GM12878 (cell line): ENCODE measurements at regions not wholly inside any gene's neighbourhood (a gene's known extent, or its start where the extent isn't known, plus 50 kb on each side); places are given as distances from the start of the nearest gene placed in this dataset.

Experiments
- ATAC-seq: fragments of 200-7000 bp; cut with Tn5 transposase; 3 replicates; pipeline ENCODE4 v1.9.1; 2020; ENCODE audit warnings: mild to moderate bottlenecking, moderate library complexity
- BruUV-seq: library from RNA; stranded (reverse); fragments of 400-500 nt; replicated peaks from 2 replicates; lab custom pipeline; 2021; lab: Mats Ljungman, UMichigan
- CTCF ChIA-PET: fragments of 300-600 bp; sonication (Branson Sonifier 250); formaldehyde crosslinking; extraction: SDS; loops from one replicate; lab custom pipeline; 2021; ENCODE audit warnings: inconsistent platforms; lab: Yijun Ruan, JAX
- POLR2A ChIA-PET: fragments of 350-600 bp; formaldehyde crosslinking; extraction: SDS; loops from one replicate; lab custom pipeline; 2021; ENCODE audit warnings: inconsistent platforms; lab: Charles Lee
- RAD21 ChIA-PET: fragments of 300-600 bp; sonication (Branson Sonifier 250); formaldehyde crosslinking; loops from one replicate; lab custom pipeline; 2023; ENCODE audit warnings: antibody characterized with exemption; ENCODE audit not compliant: unreplicated experiment; lab: Charles Lee
- SMC1A ChIA-PET: fragments of 300-600 bp; sonication (Branson Sonifier 250); formaldehyde crosslinking; loops from one replicate; lab custom pipeline; 2023; ENCODE audit not compliant: unreplicated experiment, uncharacterized antibody; lab: Charles Lee
- DNase-seq: peaks from one replicate; pipeline ENCODE4 v3.0.0-alpha.2; 2011; ENCODE audit warnings: low read depth, low spot score
- FAIRE-seq: peaks from 3 replicates; lab custom pipeline; 2011; peaks lifted over from hg19 to GRCh38; lab: Jason Lieb, UNC
- H2AFZ ChIP-seq: 2 replicates; pipeline ENCODE4 v1.6.0; 2011; ENCODE audit warnings: low read depth, low read length, control low read depth; ENCODE audit not compliant: control insufficient read depth
- H3K27ac ChIP-seq: 2 replicates; pipeline ENCODE4 v1.5.1; 2011; ENCODE audit warnings: control low read depth; ENCODE audit not compliant: control insufficient read depth, insufficient read depth
- H3K27me3 ChIP-seq, 2 experiments: replicated peaks in 1 of 2; 2 replicates each; pipeline versions ENCODE4 v1.6.0 to v1.6.1; 2011; ENCODE audit warnings: low read length in 1 of 2; ENCODE audit not compliant: control insufficient read depth in 2 of 2, insufficient read depth in 2 of 2
- H3K36me3 ChIP-seq, 2 experiments: 2 replicates each; pipeline ENCODE4 v1.5.1; 2011; ENCODE audit warnings: low read length in 1 of 2; ENCODE audit not compliant: control insufficient read depth in 2 of 2, insufficient read depth in 2 of 2
- H3K4me1 ChIP-seq: 2 replicates; pipeline ENCODE4 v1.6.1; 2011; ENCODE audit warnings: mild to moderate bottlenecking, low read length, moderate library complexity, mixed read lengths; ENCODE audit not compliant: control insufficient read depth, insufficient read depth
- H3K4me2 ChIP-seq: 2 replicates; pipeline ENCODE4 v1.6.0; 2011; ENCODE audit warnings: control low read depth; ENCODE audit not compliant: control insufficient read depth, insufficient read depth
- H3K4me3 ChIP-seq: fragments of 200-600 bp; sonication (generic); 2 replicates; pipeline ENCODE4 v1.5.1; 2016
- H3K79me2 ChIP-seq: 2 replicates; pipeline ENCODE4 v1.6.0; 2011; ENCODE audit warnings: low read length; ENCODE audit not compliant: control insufficient read depth, insufficient read depth
- H3K9ac ChIP-seq: 2 replicates; pipeline ENCODE4 v1.8.0; 2011; ENCODE audit warnings: low read length, control low read depth, mixed read lengths; ENCODE audit not compliant: control insufficient read depth, insufficient read depth
- H3K9me3 ChIP-seq: replicated peaks from 3 replicates; pipeline ENCODE4 v1.5.1; 2011; ENCODE audit warnings: mild to moderate bottlenecking, low read length; ENCODE audit not compliant: control insufficient read depth, insufficient read depth
- H4K20me1 ChIP-seq: 2 replicates; pipeline ENCODE4 v1.6.0; 2011; ENCODE audit not compliant: control insufficient read depth, insufficient read depth
- ASH2L ChIP-seq: fragments of 300-600, 200-600 bp; sonication (generic); IDR thresholded peaks from 2 replicates; pipeline ENCODE4 v1.6.1; 2017; ENCODE audit warnings: low read depth, mild to moderate bottlenecking, borderline replicate concordance
- CREM ChIP-seq: IDR thresholded peaks from 2 replicates; pipeline ENCODE4 v1.6.1; 2014; ENCODE audit warnings: antibody characterized with exemption, low read depth
- FOS ChIP-seq: IDR thresholded peaks from 3 replicates; pipeline ENCODE4 v1.6.1; 2011; ENCODE audit warnings: borderline replicate concordance; ENCODE audit not compliant: insufficient read length; ENCODE audit errors: extremely low read depth
- GATAD2B ChIP-seq: fragments of 450-650 bp; conservative IDR thresholded peaks from 2 replicates; pipeline ENCODE4 v1.6.1; 2017; ENCODE audit warnings: low read depth, mild to moderate bottlenecking, moderate library complexity
- IKZF1 ChIP-seq: fragments of 450-650 bp; conservative IDR thresholded peaks from 2 replicates; pipeline ENCODE4 v1.6.1; 2017; ENCODE audit warnings: antibody characterized with exemption, mild to moderate bottlenecking
- IRF3 ChIP-seq: fragments of 450-650 bp; IDR thresholded peaks from 2 replicates; pipeline ENCODE4 v1.6.1; 2014; ENCODE audit warnings: mild to moderate bottlenecking
- IRF5 ChIP-seq: fragments of 450-650 bp; IDR thresholded peaks from 2 replicates; pipeline ENCODE4 v1.6.1; 2017; ENCODE audit warnings: borderline replicate concordance
- JUNB ChIP-seq: IDR thresholded peaks from 2 replicates; pipeline ENCODE4 v1.6.1; 2016; ENCODE audit warnings: antibody characterized with exemption, mild to moderate bottlenecking
- MEF2B ChIP-seq: fragments of 450-650 bp; IDR thresholded peaks from 2 replicates; pipeline ENCODE4 v1.6.1; 2018; ENCODE audit warnings: mild to moderate bottlenecking, moderate library complexity; ENCODE audit not compliant: partially characterized antibody, poor library complexity, severe bottlenecking
- MYC ChIP-seq: IDR thresholded peaks from 2 replicates; pipeline ENCODE4 v1.6.1; 2011; ENCODE audit warnings: mild to moderate bottlenecking, low read length, moderate library complexity, inconsistent platforms; ENCODE audit not compliant: insufficient read depth, insufficient replicate concordance, insufficient read length, severe bottlenecking
- NFXL1 ChIP-seq: fragments of 450-650 bp; IDR thresholded peaks from 2 replicates; pipeline ENCODE4 v1.6.1; 2017; ENCODE audit warnings: antibody characterized with exemption, mild to moderate bottlenecking, borderline replicate concordance
- PKNOX1 ChIP-seq: fragments of 450-650 bp; IDR thresholded peaks from 2 replicates; pipeline ENCODE4 v1.6.1; 2016; ENCODE audit warnings: mild to moderate bottlenecking
- SIN3A ChIP-seq: IDR thresholded peaks from 2 replicates; pipeline ENCODE4 v1.6.1; 2012; ENCODE audit warnings: low read depth, low read length, improper control_type of control experiment
- SMARCA5 ChIP-seq: fragments of 450-650 bp; IDR thresholded peaks from 2 replicates; pipeline ENCODE4 v1.6.1; 2017; ENCODE audit warnings: mild to moderate bottlenecking
- TARDBP ChIP-seq: IDR thresholded peaks from 2 replicates; pipeline ENCODE4 v1.6.1; 2016; ENCODE audit warnings: borderline replicate concordance
- TCF12 ChIP-seq: IDR thresholded peaks from 2 replicates; pipeline ENCODE4 v1.6.1; 2011; ENCODE audit warnings: low read depth, mild to moderate bottlenecking, low read length
- TCF3 ChIP-seq: IDR thresholded peaks from 2 replicates; pipeline ENCODE4 v1.6.1; 2012; ENCODE audit warnings: low read depth, mild to moderate bottlenecking, low read length, borderline replicate concordance; ENCODE audit not compliant: insufficient read depth
- ZBTB4 ChIP-seq: fragments of 450-650 bp; formaldehyde crosslinking; IDR thresholded peaks from 2 replicates; pipeline ENCODE4 v1.4.0; 2022; ENCODE audit warnings: mild to moderate bottlenecking, moderate library complexity
- ZNF207 ChIP-seq: fragments of 450-650 bp; IDR thresholded peaks from 2 replicates; pipeline ENCODE4 v1.6.1; 2014; ENCODE audit warnings: antibody characterized with exemption, mild to moderate bottlenecking, borderline replicate concordance
- WGBS: methylation state at CpG from one replicate; pipeline ENCODE4 v1.1.6; 2016; ENCODE audit warnings: low lambda C conversion rate; ENCODE audit not compliant: insufficient replicate concordance, insufficient coverage; ENCODE audit errors: missing lambda C conversion rate; 5-methylcytosine and 5-hydroxymethylcytosine counted together
- in situ Hi-C: fragments of 300-500 bp; cut with MboI; formaldehyde crosslinking; loops from 9 replicates; pipeline ENCODE4 v1.14.3; 2018; ENCODE audit warnings: mixed read lengths
- intact Hi-C: fragments of 100-400 bp; cut with micrococcal nuclease; formaldehyde crosslinking; loops from one replicate; pipeline ENCODE4 v1.14.2; 2022; ENCODE audit not compliant: unreplicated experiment

- TF ChIP-seq ASH2L (no peak), CREM (no peak)
Measured at GRCh38 chr9:102101723-102102122, 363.3 kb upstream of the GRIN3A start (continued).

GRCh38 chr9:102087141-102087540, 348.7 kb upstream of the GRIN3A start:
- H3K4me1 ChIP-seq = no peaks in the 10 kb centered on the region
- H3K27ac ChIP-seq = no peak overlapping the region
- WGBS = 2% methylated on average over 2 of the region's 2 CpGs
- no peaks in the 10 kb centered on the region for H4K20me1 ChIP-seq
- no peak for ATAC-seq
- ChIA-PET POLR2A (no interaction called here), CTCF (no interaction called here), RAD21 (no interaction called here), SMC1A (no interaction called here)
- no peak overlapping the region for H3K9ac ChIP-seq
- no peak overlapping the region for H3K4me2 ChIP-seq
- no peaks in the 10 kb centered on the region for H3K9me3 ChIP-seq
- no peak overlapping the region for H2AFZ ChIP-seq
- DNase-seq = no peak
- H3K79me2 ChIP-seq = no peaks in the 10 kb centered on the region
- no peaks in the 10 kb centered on the region for H3K36me3 ChIP-seq
- H3K27me3 ChIP-seq = no peaks in the 10 kb centered on the region
- H3K4me3 ChIP-seq = no peak overlapping the region
- in situ Hi-C loops = no loop called here
- BruUV-seq = no TSS peak
- FAIRE-seq = no peak
- intact Hi-C loops = no loop called here
- TF ChIP-seq IRF3 (no peak), IRF5 (no peak), IKZF1 (no peak), TCF3 (no peak), MEF2B (no peak), GATAD2B (no peak), TCF12 (no peak), SIN3A (no peak), ZBTB4 (CRISPR knock-in tag) (no peak), PKNOX1 (no peak), FOS (no peak), MYC (no peak), TARDBP (no peak), NFXL1 (no peak), JUNB (no peak), SMARCA5 (no peak), ZNF207 (no peak)
